Activated T-helper 1 cell treated with anti-CD3 and anti-CD28 coated beads, Interleukin-2, amount 50 U/mL, for 16 hours (primary cell): ENCODE measurements at regions not wholly inside any gene's neighbourhood (a gene's known extent, or its start where the extent isn't known, plus 50 kb on each side); places are given as distances from the start of the nearest gene placed in this dataset.

Experiments
- DNase-seq, 2 donors: peaks; one replicate each; pipeline ENCODE4 v3.0.0-alpha.2; 2020; ENCODE audit warnings: low read depth in 1 of 2, low spot score in 1 of 2

GRCh38 chrX:13110433-13111324 is 66.3 kb upstream of the FAM9C start:
- DNase-seq = no peak

- no peak for DNase-seq
These were observed 65.4 kb upstream of the FAM9C start for GRCh38 chrX:13109817-13110216.

- no peak for DNase-seq
These were observed 59.5 kb upstream of the FAM9C start for GRCh38 chrX:13103914-13104274.

GRCh38 chrX:13103188-13103913 is 58.9 kb upstream of the FAM9C start:
- no peak for DNase-seq

GRCh38 chrX:13102636-13103035 is 58.2 kb upstream of the FAM9C start:
- DNase-seq = no peak

- DNase-seq = peak in 1 of 2 donors; percentile 34
These were observed 57.2 kb upstream of the FAM9C start for GRCh38 chrX:13101441-13102139.

- no peak for DNase-seq
These were observed 54.7 kb upstream of the FAM9C start for GRCh38 chrX:13099121-13099520.

- DNase-seq = no peak
These were observed 52.3 kb upstream of the FAM9C start for GRCh38 chrX:13096728-13097127.

GRCh38 chrX:13094828-13095341 is 50.5 kb upstream of the FAM9C start:
- no peak for DNase-seq

- no peak for DNase-seq
These were observed 50.0 kb upstream of the FAM9C start for GRCh38 chrX:13094374-13094773.
